CD4-positive, alpha-beta T cell (primary cell): ENCODE measurements at regions not wholly inside any gene's neighbourhood (a gene's known extent, or its start where the extent isn't known, plus 50 kb on each side); places are given as distances from the start of the nearest gene placed in this dataset.

ENCODE experiments used
- ATAC-seq: fragments of 200-7000 bp; cut with Tn5 transposase; one replicate; pipeline ENCODE4 v1.10.0; 2022; ENCODE audit warnings: mild to moderate bottlenecking; ENCODE audit not compliant: poor library complexity
- CTCF ChIA-PET: fragments of 350-600 bp; sonication (Branson Sonifier 250); formaldehyde crosslinking; loops from one replicate; lab custom pipeline; 2021; ENCODE audit warnings: antibody characterized with exemption, inconsistent platforms; lab: Charles Lee
- POLR2A ChIA-PET: fragments of 350-600 bp; sonication (Branson Sonifier 250); formaldehyde crosslinking; loops from one replicate; lab custom pipeline; 2021; ENCODE audit warnings: antibody characterized with exemption, inconsistent platforms; lab: Charles Lee
- DNase-seq, 14 experiments: peaks; one replicate each; pipeline ENCODE4 v3.0.0-alpha.2; 2013 to 2020; ENCODE audit warnings: mixed read lengths in 2 of 14
- H3K27ac ChIP-seq, 2 donors: one replicate each; pipeline versions ENCODE4 v1.5.1 to v1.7.0; 2013; ENCODE audit warnings: low read length in 2 of 2, low read depth in 1 of 2, mild to moderate bottlenecking in 1 of 2
- H3K27me3 ChIP-seq, 2 experiments: 1 replicate in 1 of 2; 2 replicates in 1 of 2; pipeline versions ENCODE4 v1.6.1 to v1.7.0; 2013; ENCODE audit warnings: low read length in 2 of 2, control low read depth in 1 of 2, mild to moderate bottlenecking in 1 of 2, moderate library complexity in 1 of 2; ENCODE audit not compliant: insufficient read depth in 2 of 2, control insufficient read depth in 1 of 2
- H3K36me3 ChIP-seq: one replicate; pipeline ENCODE4 v1.6.1; 2013; ENCODE audit warnings: low read length, control low read depth; ENCODE audit not compliant: insufficient read depth
- H3K4me1 ChIP-seq: one replicate; pipeline ENCODE4 v1.6.1; 2013; ENCODE audit warnings: low read length, control low read depth; ENCODE audit not compliant: insufficient read depth
- H3K4me3 ChIP-seq: one replicate; pipeline ENCODE4 v1.5.1; 2013; ENCODE audit warnings: mild to moderate bottlenecking, low read length, moderate library complexity
- H3K9me3 ChIP-seq, 2 experiments: 1 replicate in 1 of 2; 2 replicates in 1 of 2; pipeline versions ENCODE4 v1.6.1 to v1.7.0; 2013; ENCODE audit warnings: low read length in 2 of 2, mild to moderate bottlenecking in 2 of 2, control low read depth in 1 of 2, moderate library complexity in 1 of 2; ENCODE audit not compliant: control insufficient read depth in 1 of 2, insufficient read depth in 1 of 2
- H3K27ac Mint-ChIP-seq: one replicate; pipeline ENCODE4 v1.8.0; 2020; ENCODE audit warnings: mixed read lengths
- H3K27me3 Mint-ChIP-seq: one replicate; pipeline ENCODE4 v1.8.0; 2021; ENCODE audit warnings: mixed read lengths
- H3K36me3 Mint-ChIP-seq: one replicate; pipeline ENCODE4 v1.8.0; 2021; ENCODE audit warnings: low read depth, mixed read lengths
- H3K4me1 Mint-ChIP-seq: one replicate; pipeline ENCODE4 v1.8.0; 2021; ENCODE audit warnings: low read depth, mixed read lengths
- H3K4me3 Mint-ChIP-seq: one replicate; pipeline ENCODE4 v1.8.0; 2020; ENCODE audit warnings: mild to moderate bottlenecking, mixed read lengths
- H3K9me3 Mint-ChIP-seq: one replicate; pipeline ENCODE4 v1.8.0; 2020; ENCODE audit warnings: mixed read lengths
- CTCF ChIP-seq: fragments of 200-600 bp; IDR thresholded peaks from one replicate; pipeline ENCODE4 v1.8.0; 2022; ENCODE audit warnings: antibody characterized with exemption, mild to moderate bottlenecking
- intact Hi-C, 2 experiments: fragments of 100-400 bp; cut with DNase I in 1 of 2; cut with micrococcal nuclease in 1 of 2; formaldehyde crosslinking; loops; one replicate each; pipeline versions ENCODE4 v1.15.1 to v1.9.0; 2023 to 2025; cut with DNase I, micrococcal nuclease

DNA sequence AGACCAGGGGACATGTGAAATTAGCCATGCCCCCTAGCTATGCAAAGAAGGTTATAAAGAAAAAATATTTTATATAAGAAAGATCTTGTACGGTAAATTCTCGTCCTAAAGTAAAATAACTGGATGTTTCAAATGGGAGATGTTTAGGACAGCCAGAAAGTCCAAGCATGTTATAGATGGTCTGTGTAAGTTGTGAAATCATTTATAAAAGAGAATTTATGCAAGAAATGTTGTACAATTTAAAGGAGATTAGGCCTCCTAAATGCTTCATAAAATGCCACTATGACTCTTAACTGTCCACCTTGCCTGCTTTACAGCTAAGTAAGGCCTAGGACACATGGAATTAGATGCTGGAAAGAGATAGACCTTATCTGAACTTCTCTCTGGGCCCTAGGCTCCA, 118.1 kb upstream of the POGK start:
- intact Hi-C loops = no loop called here
- CTCF ChIA-PET = interaction anchor here (1.5 kb wide), 1 partner anchor 10 kb away, joined by 3 read pairs; no protein-coding TSS in a partner anchor
- no peaks in the 10 kb centered on the region for H3K36me3 Mint-ChIP-seq
- H3K36me3 ChIP-seq = no peaks in the 10 kb centered on the region
- no peaks in the 10 kb centered on the region for H3K27me3 ChIP-seq
- TF ChIP-seq CTCF = no peak
- POLR2A ChIA-PET = interaction anchor here (0.6 kb wide), 1 partner anchor 1437 kb away, joined by 5 read pairs; no protein-coding TSS in a partner anchor
- peaks cover 5% of the 10 kb centered on the region for H3K9me3 Mint-ChIP-seq
- H3K4me3 ChIP-seq = no peak overlapping the region
- no peak overlapping the region for H3K27ac Mint-ChIP-seq
- H3K27ac ChIP-seq = no peak overlapping the region
- H3K9me3 ChIP-seq = peaks cover 0 to 4% of the 10 kb centered on the region in 2 experiments
- H3K4me1 ChIP-seq = no peaks in the 10 kb centered on the region
- no peak overlapping the region for H3K4me3 Mint-ChIP-seq
- ATAC-seq = no peak
- no peak for DNase-seq
- peaks cover 17% of the 10 kb centered on the region for H3K27me3 Mint-ChIP-seq
- H3K4me1 Mint-ChIP-seq = no peaks in the 10 kb centered on the region

GRCh38 chr1:166730299-166730888, 108.9 kb upstream of the POGK start:
- no peak for ATAC-seq
- no peaks in the 10 kb centered on the region for H3K36me3 Mint-ChIP-seq
- intact Hi-C loops = no loop called here

DNA sequence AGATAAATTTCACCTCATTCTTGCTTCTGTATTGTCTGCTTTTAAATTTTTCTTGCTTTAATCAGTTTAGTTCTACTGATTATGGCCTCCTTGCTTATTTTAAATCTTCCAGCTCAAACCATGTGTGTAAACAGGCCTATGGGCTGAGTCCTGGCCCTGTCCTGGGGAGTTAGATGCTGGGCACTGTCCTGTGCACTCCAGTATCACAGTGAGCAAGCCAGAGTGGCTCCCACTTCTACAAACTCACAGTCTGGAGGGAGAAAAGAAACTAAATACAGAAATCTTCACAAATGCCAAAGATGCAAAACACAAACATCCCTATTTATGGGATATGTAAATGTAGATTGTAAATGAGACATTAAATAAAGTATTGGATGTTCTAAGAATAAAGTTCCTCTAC, 101.1 kb upstream of the POGK start:
- Mint-ChIP-seq H3K27me3 (peaks cover 19% of the 10 kb centered on the region), H3K4me3 (no peak overlapping the region), H3K4me1 (no peaks in the 10 kb centered on the region), H3K27ac (no peak overlapping the region), H3K9me3 (peaks cover 5% of the 10 kb centered on the region), H3K36me3 (no peaks in the 10 kb centered on the region)
- ATAC-seq = no peak
- Histone ChIP-seq H3K27me3 (no peaks in the 10 kb centered on the region), H3K9me3 (peaks cover 0 to 5% of the 10 kb centered on the region in 2 experiments), H3K4me1 (no peaks in the 10 kb centered on the region), H3K4me3 (no peak overlapping the region), H3K36me3 (no peaks in the 10 kb centered on the region), H3K27ac (no peak overlapping the region)
- TF ChIP-seq CTCF = no peak
- intact Hi-C loops = no loop called here
- CTCF ChIA-PET = no interaction called here
- POLR2A ChIA-PET = no interaction called here
- DNase-seq = no peak

More at GRCh38 chr1:166730299-166730888, 108.9 kb upstream of the POGK start:
- no peaks in the 10 kb centered on the region for H3K36me3 ChIP-seq
- H3K27ac ChIP-seq = no peak overlapping the region
- H3K27me3 Mint-ChIP-seq = peaks cover 24% of the 10 kb centered on the region
- H3K27ac Mint-ChIP-seq = no peak overlapping the region
- H3K4me3 Mint-ChIP-seq = no peak overlapping the region
- ChIA-PET CTCF (no interaction called here), POLR2A (no interaction called here)
- H3K9me3 ChIP-seq = peaks cover 16 to 17% of the 10 kb centered on the region in 2 experiments
- DNase-seq = no peak
- H3K27me3 ChIP-seq = peaks cover 0 to 2% of the 10 kb centered on the region in 2 experiments
- no peaks in the 10 kb centered on the region for H3K4me1 Mint-ChIP-seq
- H3K4me3 ChIP-seq = no peak overlapping the region
- no peak for TF ChIP-seq CTCF
- peaks cover 12% of the 10 kb centered on the region for H3K9me3 Mint-ChIP-seq
- no peaks in the 10 kb centered on the region for H3K4me1 ChIP-seq
